ENCODE measurements at regions not wholly inside any gene's neighbourhood (a gene's known extent, or its start where the extent isn't known, plus 50 kb on each side); places are given as distances from the start of the nearest gene placed in this dataset.
"Not testable (repeated sequence)": the region's sequence is repeated elsewhere in the genome, so short reads cannot be mapped to it uniquely, and the experiment has no call there.

DNA sequence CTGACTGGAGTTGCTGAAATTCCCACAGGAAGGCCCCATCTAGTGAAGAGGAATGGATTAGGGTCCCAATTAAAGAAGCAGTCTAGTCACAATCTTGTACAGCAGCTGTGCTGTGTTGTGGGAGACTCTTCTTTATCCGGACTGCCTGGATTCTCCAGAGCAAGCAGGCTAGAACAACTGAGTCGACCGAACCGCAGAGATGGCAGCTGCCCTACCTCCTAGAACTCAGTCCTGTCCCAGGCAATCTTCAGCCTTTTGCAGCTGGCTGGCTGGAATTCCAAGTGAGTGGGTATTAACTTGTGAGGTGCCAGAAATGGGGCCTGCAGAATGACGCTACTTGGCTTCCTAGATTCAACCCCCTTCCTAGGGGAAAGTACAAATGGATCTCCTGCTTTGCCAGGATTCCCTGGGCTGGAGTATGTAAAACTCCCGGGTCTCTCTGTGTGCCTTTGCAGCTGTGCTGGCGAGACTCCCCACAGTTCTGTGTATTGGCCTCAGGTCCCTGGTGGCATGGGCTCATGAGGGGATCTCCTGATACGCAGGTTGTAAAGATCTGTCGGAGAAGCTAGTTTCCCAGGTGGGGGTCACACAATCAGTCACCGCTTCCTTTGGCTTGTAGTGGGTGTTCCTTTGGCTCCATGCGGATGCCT, 1952.6 kb upstream of the LRRTM1 start:
- DNase-seq: no peak

- DNase-seq: no peak
Observed at GRCh38 chr2:82256288-82256687, 1951.7 kb upstream of the LRRTM1 start.

- DNase-seq: no peak
Observed at GRCh38 chr2:82254728-82255127, 1950.2 kb upstream of the LRRTM1 start.

DNA sequence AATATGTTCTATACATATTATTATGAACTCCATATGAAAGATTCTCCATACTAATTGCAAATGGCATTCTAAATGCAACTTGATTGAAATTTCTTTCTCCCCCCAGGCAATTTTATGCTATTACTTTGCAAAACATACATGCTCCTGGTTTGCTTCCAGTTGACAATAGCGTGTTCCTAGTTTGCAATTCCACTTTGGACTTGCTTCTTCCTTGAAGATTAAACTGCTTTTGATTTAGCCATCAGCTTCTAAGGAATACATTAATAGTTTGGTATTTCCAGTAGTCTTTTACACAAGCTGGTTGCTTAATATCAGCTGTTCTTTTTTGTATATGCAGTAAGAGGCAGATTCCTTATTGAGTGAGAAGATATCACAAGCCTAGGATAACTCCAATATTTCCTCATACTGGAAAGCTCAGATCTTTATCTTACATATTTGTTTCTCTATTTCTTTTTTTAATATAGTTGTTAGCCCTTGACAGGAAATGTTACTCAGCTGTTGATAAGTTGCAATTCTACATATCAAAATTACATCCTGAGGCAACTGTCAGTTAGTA, 1941.7 kb upstream of the LRRTM1 start:
- DNase-seq: no peak

DNA sequence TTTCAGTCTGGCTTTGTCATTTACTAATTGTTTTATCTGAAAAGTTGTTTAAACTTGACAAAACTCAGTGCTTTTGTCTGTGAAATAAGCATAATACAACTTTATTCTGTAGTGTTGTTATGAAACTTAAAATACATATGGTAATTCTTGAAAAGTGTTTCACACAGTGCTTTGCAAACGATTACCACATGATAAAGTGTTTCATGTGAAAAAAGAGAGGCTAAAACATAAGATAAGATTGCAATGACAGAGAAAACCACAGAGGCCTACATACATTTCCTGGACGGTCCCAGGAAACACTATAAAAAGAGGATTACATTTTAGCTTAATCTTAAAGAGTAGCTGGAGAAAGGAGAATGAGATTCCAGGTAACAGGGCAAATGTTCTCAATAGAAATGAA, 1934.6 kb upstream of the LRRTM1 start:
- DNase-seq: no peak

GRCh38 chr2:82237994-82238662, 1933.6 kb upstream of the LRRTM1 start:
- DNase-seq: no peak

GRCh38 chr2:82234283-82234874, 1929.8 kb upstream of the LRRTM1 start:
- DNase-seq: no peak

DNA sequence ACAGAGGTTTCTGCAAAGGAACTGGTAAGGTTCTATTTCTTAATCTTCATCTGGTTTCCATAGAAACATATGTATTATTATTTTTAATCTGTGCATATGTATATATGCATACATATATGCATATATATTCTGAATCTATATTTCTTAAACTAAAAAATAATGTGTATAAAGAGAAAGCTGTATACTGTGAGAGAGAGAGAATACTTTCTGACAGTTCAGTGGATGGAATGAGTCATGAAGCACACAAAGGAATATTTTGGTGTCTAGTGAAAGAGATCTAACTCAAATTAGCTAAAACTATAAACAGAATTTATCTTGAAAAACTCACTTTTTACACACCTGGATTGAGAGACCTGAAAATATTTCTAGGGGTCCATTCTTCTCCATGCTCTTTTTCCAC, 1929.3 kb upstream of the LRRTM1 start:
- no peak for DNase-seq

- DNase-seq: no peak
Observed at GRCh38 chr2:82230406-82230805, 1925.9 kb upstream of the LRRTM1 start.

DNA sequence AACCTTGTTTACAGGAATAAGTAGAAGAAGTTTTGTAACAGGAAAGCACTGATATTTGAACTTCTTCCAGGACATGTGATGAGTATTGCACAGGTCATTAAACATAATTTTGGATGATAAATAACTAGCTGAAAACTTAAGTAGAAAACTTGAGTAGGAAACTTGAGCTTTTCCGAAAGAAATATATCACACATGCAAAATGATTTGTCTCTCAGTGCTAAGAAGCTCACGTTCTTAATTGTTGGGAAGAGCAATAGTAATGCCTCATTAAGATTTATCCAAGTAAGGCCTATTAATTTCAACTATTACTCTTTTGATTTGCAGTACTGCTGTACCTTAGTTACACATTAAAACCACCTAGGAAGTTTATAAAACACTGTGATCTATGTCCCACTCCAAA, 1921.9 kb upstream of the LRRTM1 start:
- no peak for DNase-seq

GRCh38 chr2:82224301-82224940, 1919.9 kb upstream of the LRRTM1 start:
- DNase-seq: no peak

GRCh38 chr2:82215212-82215611, 1910.7 kb upstream of the LRRTM1 start:
- no peak for DNase-seq

DNA sequence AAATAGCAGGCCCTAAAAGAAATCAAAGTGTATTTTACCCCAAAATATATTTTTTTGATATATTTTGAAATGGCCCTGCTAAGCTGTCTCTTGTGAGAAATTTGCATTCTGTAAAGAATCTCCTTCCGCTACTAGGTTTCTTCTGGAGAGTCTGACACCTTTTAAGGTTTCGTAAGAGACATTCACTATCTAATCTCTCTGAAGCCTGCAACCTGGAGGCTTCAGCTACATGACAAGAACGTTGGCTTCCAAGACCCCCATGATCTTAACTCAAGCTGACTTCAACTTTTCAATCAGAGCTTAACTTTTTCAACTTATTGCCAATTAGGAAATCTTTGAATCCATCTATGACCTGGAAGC, 1894.9 kb upstream of the LRRTM1 start:
- DNase-seq: no peak

- no peak for DNase-seq
Observed at GRCh38 chr2:82198809-82199492, 1894.4 kb upstream of the LRRTM1 start.

GRCh38 chr2:82182270-82182669, 1877.7 kb upstream of the LRRTM1 start:
- DNase-seq: no peak

GRCh38 chr2:82175210-82175609, 1870.7 kb upstream of the LRRTM1 start:
- DNase-seq: not testable (repeated sequence)

DNA sequence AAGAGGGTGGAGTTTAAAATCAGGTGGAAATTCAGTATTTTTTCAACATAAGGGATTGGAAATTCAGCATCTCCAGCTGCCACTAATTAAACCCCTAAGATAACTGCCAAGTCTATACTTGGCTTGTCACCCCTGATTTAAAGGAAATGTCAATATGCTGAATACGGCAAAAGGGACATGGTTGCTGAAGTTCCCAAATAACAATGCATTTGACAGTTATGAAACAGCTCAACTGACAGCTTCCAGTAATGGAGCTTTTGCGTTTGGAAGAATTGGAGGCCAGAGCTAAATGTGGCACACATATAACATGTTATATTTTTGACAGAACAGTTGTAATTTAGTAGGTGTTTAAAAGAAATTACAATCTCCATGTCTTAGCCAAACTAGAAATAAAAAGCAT, 1867.9 kb upstream of the LRRTM1 start:
- DNase-seq: no peak

DNA sequence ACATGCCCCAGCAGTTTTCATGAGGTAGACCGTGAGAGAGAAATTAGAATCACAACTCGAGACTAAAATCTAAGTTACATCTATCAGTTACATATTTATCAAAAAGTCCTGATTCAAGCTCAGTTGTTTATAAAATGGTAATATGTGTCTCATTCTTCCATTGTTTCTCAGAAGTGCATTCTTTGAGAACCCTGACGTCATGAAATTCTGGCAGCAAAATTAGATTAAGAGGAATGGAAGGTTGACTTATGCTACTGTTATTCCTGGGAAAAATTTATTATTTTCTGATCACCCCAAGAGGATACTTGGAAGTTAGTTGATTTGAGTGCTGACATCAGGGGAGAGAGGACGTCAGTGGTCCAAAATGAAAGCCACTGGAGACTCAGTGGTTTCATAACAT, 1864.8 kb upstream of the LRRTM1 start:
- DNase-seq: no peak

DNA sequence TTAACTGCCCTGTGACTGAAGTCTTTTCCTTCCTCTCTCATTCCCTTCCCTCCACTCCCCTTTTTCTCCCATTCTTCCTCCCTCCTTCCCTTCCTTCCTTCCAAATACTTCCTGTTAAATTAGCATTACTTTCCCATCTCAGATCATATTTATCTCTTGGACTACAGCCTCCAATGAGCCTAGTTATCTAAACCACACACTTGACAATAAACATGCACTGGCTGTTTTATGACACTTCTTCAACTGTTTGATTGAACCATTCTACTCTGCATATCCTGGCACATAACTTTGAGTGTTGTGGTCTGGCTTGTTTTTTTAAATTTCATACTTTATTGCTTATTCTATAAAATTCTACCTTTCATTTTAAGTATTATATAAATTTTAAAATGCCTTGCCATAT, 1860.8 kb upstream of the LRRTM1 start:
- no peak for DNase-seq

GRCh38 chr2:82158150-82158549, 1853.6 kb upstream of the LRRTM1 start:
- no peak for DNase-seq

- no peak for DNase-seq
Observed at GRCh38 chr2:82155469-82155868, 1850.9 kb upstream of the LRRTM1 start.

DNA sequence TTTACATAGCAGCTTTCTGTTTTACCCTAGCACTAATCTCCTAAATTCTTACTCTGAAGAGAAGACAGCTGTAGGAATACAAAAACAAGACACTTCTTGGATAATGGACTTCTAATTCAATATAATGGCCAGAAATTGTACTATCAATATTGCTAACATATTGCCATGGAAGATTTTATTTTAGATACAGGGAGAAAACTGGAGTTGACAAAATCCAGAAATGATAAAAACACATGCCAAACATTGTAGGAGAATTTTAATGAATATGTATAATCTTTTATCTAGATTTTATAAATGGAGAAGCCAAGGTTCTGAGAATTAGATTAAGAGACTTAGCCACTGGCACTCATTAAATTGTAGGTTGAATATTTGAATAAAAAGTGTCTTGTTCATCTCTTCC, 1838.8 kb upstream of the LRRTM1 start:
- DNase-seq: no peak

DNA sequence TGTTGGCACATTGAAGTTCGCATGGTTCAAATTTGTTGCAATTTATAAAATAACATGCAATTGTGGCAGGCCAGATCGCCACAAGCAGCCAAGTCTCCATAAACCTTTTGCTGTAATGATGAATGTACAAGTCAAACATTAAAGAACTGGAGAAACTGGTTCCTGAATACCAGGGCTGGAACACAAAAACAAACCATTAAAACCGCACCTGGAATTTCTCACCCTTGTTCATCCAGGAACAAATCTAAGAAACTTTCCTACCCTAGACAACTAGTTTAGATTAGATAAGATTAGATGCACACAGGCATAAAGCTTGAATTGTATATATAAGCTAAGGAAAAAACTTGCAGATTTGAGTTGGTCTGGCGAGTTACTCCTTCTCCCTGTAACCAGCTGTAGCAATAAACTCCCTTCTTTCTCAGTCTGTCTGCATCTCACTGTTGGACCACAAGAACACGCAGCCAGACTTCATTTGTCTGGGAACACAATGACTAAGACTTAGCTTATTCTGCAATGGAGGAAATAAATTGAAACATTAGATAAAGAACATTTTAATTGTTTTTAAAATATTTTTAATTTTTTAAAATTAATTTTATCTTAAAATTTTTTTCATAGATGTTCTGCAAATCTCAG, 1835.5 kb upstream of the LRRTM1 start:
- no peak for DNase-seq
